ENCODE measurements at regions not wholly inside any gene's neighbourhood (a gene's known extent, or its start where the extent isn't known, plus 50 kb on each side); places are given as distances from the start of the nearest gene placed in this dataset.

DNA sequence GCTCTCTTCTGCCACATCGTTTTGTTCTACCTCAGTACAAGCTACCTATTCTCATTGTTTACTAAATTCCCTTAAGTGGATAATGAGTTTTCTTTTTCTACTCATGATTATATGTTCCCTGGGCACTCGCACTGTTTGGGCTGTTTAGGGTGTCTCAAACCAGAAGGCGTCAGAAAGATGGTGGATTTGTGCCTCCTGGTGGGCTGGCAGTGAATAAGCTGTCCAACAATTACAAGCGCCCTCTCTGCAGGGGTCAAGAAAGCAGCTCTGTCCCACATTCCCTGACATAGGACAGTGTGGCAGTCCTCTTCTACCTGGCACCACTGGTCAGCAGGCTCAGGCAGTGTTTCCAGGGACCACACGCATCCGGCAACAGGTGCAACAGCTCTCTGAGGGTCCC is 173.4 kb upstream of the PPP2R3A start:
- no peaks in the 10 kb centered on the region for H3K27me3 ChIP-seq (ENCODE audit: control insufficient read depth, insufficient read depth, low read length)
- dilution Hi-C loops (cut with HindIII; ENCODE audit: low sequenced_read_pairs, unreplicated experiment): no loop called here
- H4K5ac ChIP-seq (ENCODE audit: low read depth, low read length): no peak overlapping the region
- POLR2A ChIA-PET (ENCODE audit: unreplicated experiment): no interaction called here
- H2AFZ ChIP-seq (replicated peaks; ENCODE audit: low read length, poor library complexity): no peak overlapping the region
- BruUV-seq (replicated peaks): no TSS peak
- H3K4me3 ChIP-seq (ENCODE audit: insufficient read depth, low read depth, low read length): no peak overlapping the region
- H3K56ac ChIP-seq (ENCODE audit: extremely low read depth, insufficient read depth, low read length): no peak overlapping the region
- H2BK15ac ChIP-seq (ENCODE audit: low read depth, low read length): no peak overlapping the region
- WGBS, 2 experiments (ENCODE audit: extremely low coverage in 2 of 2, insufficient read length in 1 of 2): no CpG with 5 or more reads among the region's 6 CpGs
- no peak overlapping the region for H2BK5ac ChIP-seq (ENCODE audit: low read depth, low read length, poor library complexity, severe bottlenecking)
- no peak overlapping the region for H4K91ac ChIP-seq (ENCODE audit: insufficient read depth, low read depth, low read length)
- H3K14ac ChIP-seq (replicated peaks; ENCODE audit: low read depth, low read length): no peak overlapping the region
- no peak overlapping the region for H3K18ac ChIP-seq (ENCODE audit: low read depth, low read length)
- DNase-seq: no peak
- no peak overlapping the region for H3K9ac ChIP-seq (ENCODE audit: low read depth, low read length)
- CTCF ChIA-PET: no interaction called here
- H3K23ac ChIP-seq (ENCODE audit: low read depth, low read length): no peak overlapping the region
- H4K20me1 ChIP-seq (ENCODE audit: insufficient read depth, low read length): no peaks in the 10 kb centered on the region
- in situ Hi-C loops (cut with MboI; ENCODE audit: low sequenced_read_pairs): no loop called here
- H2BK20ac ChIP-seq (ENCODE audit: low read depth, low read length): no peak overlapping the region
- no peaks in the 10 kb centered on the region for H3K4me1 ChIP-seq (ENCODE audit: control insufficient read depth, insufficient read depth, low read length)
- no peak overlapping the region for H3K4me2 ChIP-seq (ENCODE audit: low read depth, low read length)
- no peaks in the 10 kb centered on the region for H3K36me3 ChIP-seq (ENCODE audit: control insufficient read depth, insufficient read depth, low read length)
- no peak overlapping the region for H2AK5ac ChIP-seq (ENCODE audit: low read depth, low read length)
- ATAC-seq (ENCODE audit: low read depth): no peak
- no peak overlapping the region for H4K8ac ChIP-seq (ENCODE audit: low read depth in 2 of 2, low read length in 2 of 2)
- H3K27ac ChIP-seq (ENCODE audit: insufficient read depth, low read length): no peak overlapping the region
- H3K79me1 ChIP-seq (ENCODE audit: low read depth in 1 of 2, low read length in 2 of 2): no peaks in the 10 kb centered on the region
- no peak overlapping the region for H2AK9ac ChIP-seq (replicated peaks; ENCODE audit: low read depth, low read length, poor library complexity)
- no peaks in the 10 kb centered on the region for H3K9me1 ChIP-seq (ENCODE audit: insufficient read depth, low read length)
- no peaks in the 10 kb centered on the region for H3K9me3 ChIP-seq (ENCODE audit: control insufficient read depth, insufficient read depth, low read length)
- no peak overlapping the region for H3K4ac ChIP-seq (ENCODE audit: low read depth, low read length)
- TF ChIP-seq CHD1 (IDR thresholded peaks at IDR 0.05; ENCODE audit: low read depth, low read length) (no peak), BHLHE40 (IDR thresholded peaks at IDR 0.05; ENCODE audit: low read depth, low read length) (no peak), FOS (IDR thresholded peaks at IDR 0.05; ENCODE audit: low read depth, low read length) (no peak), POLR2A (IDR thresholded peaks at IDR 0.05; ENCODE audit: low read depth, low read length) (no peak), MAFK (IDR thresholded peaks at IDR 0.05; ENCODE audit: low read depth, low read length) (no peak), RCOR1 (IDR thresholded peaks at IDR 0.05; ENCODE audit: insufficient replicate concordance, low read length) (no peak), SMC3 (IDR thresholded peaks at IDR 0.05; ENCODE audit: low read depth, low read length) (no peak), RAD21 (IDR thresholded peaks at IDR 0.05; ENCODE audit: low read length) (no peak), CEBPB (IDR thresholded peaks at IDR 0.05; ENCODE audit: low read depth, low read length) (no peak), MAZ (IDR thresholded peaks at IDR 0.05; ENCODE audit: borderline replicate concordance, low read depth, low read length) (no peak), NFE2L2 (IDR thresholded peaks at IDR 0.05; ENCODE audit: low read depth, low read length) (no peak), RFX5 (IDR thresholded peaks at IDR 0.05; ENCODE audit: low read depth, low read length) (no peak), MXI1 (IDR thresholded peaks at IDR 0.05; ENCODE audit: borderline replicate concordance, low read depth, low read length) (no peak)
- TF ChIP-seq, protein P1, sequence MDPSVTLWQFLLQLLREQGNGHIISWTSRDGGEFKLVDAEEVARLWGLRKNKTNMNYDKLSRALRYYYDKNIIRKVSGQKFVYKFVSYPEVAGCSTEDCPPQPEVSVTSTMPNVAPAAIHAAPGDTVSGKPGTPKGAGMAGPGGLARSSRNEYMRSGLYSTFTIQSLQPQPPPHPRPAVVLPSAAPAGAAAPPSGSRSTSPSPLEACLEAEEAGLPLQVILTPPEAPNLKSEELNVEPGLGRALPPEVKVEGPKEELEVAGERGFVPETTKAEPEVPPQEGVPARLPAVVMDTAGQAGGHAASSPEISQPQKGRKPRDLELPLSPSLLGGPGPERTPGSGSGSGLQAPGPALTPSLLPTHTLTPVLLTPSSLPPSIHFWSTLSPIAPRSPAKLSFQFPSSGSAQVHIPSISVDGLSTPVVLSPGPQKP (IDR thresholded peaks at IDR 0.05; ENCODE audit: borderline replicate concordance, low read depth, low read length): no peak
- TF ChIP-seq, protein P2, sequence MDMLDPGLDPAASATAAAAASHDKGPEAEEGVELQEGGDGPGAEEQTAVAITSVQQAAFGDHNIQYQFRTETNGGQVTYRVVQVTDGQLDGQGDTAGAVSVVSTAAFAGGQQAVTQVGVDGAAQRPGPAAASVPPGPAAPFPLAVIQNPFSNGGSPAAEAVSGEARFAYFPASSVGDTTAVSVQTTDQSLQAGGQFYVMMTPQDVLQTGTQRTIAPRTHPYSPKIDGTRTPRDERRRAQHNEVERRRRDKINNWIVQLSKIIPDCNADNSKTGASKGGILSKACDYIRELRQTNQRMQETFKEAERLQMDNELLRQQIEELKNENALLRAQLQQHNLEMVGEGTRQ (IDR thresholded peaks at IDR 0.05; ENCODE audit: low read depth, low read length): no peak
- TF ChIP-seq, protein P3, sequence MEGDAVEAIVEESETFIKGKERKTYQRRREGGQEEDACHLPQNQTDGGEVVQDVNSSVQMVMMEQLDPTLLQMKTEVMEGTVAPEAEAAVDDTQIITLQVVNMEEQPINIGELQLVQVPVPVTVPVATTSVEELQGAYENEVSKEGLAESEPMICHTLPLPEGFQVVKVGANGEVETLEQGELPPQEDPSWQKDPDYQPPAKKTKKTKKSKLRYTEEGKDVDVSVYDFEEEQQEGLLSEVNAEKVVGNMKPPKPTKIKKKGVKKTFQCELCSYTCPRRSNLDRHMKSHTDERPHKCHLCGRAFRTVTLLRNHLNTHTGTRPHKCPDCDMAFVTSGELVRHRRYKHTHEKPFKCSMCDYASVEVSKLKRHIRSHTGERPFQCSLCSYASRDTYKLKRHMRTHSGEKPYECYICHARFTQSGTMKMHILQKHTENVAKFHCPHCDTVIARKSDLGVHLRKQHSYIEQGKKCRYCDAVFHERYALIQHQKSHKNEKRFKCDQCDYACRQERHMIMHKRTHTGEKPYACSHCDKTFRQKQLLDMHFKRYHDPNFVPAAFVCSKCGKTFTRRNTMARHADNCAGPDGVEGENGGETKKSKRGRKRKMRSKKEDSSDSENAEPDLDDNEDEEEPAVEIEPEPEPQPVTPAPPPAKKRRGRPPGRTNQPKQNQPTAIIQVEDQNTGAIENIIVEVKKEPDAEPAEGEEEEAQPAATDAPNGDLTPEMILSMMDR (conservative IDR thresholded peaks at IDR 0.05; ENCODE audit: low read depth, low read length): no peak
- intact Hi-C loops (cut with micrococcal nuclease): no loop called here
- H2BK120ac ChIP-seq (ENCODE audit: low read depth, low read length): no peak overlapping the region
